Prostate gland (tissue), 2 donors: ENCODE measurements at regions not wholly inside any gene's neighbourhood (a gene's known extent, or its start where the extent isn't known, plus 50 kb on each side); places are given as distances from the start of the nearest gene placed in this dataset.

ENCODE experiments used
- DNase-seq: peaks from one replicate; pipeline ENCODE4 v3.0.0-alpha.2; 2019; ENCODE audit warnings: low spot score
- H3K27ac ChIP-seq, 2 donors: fragments of 200-600 bp; sonication (generic); 2 replicates each; pipeline ENCODE4 v1.5.1; 2017 to 2019
- H3K27me3 ChIP-seq: fragments of 200-600 bp; sonication (generic); replicated peaks from 2 replicates; pipeline ENCODE4 v1.5.1; 2019; ENCODE audit not compliant: insufficient read depth
- H3K36me3 ChIP-seq, 2 donors: fragments of 200-600 bp; sonication (generic); 1 replicate in 1 of 2; 2 replicates in 1 of 2; pipeline versions ENCODE4 v1.5.1 to v1.8.1; 2017 to 2019
- H3K4me1 ChIP-seq: fragments of 200-600 bp; sonication (generic); replicated peaks from 2 replicates; pipeline ENCODE4 v1.5.1; 2019
- H3K4me3 ChIP-seq, 2 donors: fragments of 200-600 bp; sonication (generic); 2 replicates each; pipeline ENCODE4 v1.5.1; 2017 to 2019
- H3K9me3 ChIP-seq: fragments of 200-600 bp; sonication (generic); 2 replicates; pipeline ENCODE4 v1.5.1; 2017
- CTCF ChIP-seq, 4 experiments: fragments of 200-600 bp in 2 of 4; fragments of 450-650 bp in 2 of 4; sonication (generic) in 2 of 4; IDR thresholded peaks; 1 replicate in 3 of 4; 2 replicates in 1 of 4; pipeline ENCODE4 v1.5.1; 2016 to 2019; ENCODE audit warnings: antibody characterized with exemption in 4 of 4, mild to moderate bottlenecking in 2 of 4, moderate library complexity in 2 of 4
- POLR2A ChIP-seq: fragments of 450-650 bp; IDR thresholded peaks from one replicate; pipeline ENCODE4 v1.6.1; 2016; ENCODE audit warnings: antibody characterized with exemption, mild to moderate bottlenecking
- POLR2AphosphoS5 ChIP-seq: sonication (generic); formaldehyde crosslinking; IDR thresholded peaks from one replicate; pipeline ENCODE4 v1.6.1; 2017; ENCODE audit warnings: antibody characterized with exemption
- WGBS: methylation state at CpG from one replicate; pipeline ENCODE4 v1.1.5; 2018; 5-methylcytosine and 5-hydroxymethylcytosine counted together
- intact Hi-C: fragments of 100-400 bp; cut with DNase I; formaldehyde crosslinking; loops from one replicate; pipeline ENCODE4 v1.14.2; 2022

DNA sequence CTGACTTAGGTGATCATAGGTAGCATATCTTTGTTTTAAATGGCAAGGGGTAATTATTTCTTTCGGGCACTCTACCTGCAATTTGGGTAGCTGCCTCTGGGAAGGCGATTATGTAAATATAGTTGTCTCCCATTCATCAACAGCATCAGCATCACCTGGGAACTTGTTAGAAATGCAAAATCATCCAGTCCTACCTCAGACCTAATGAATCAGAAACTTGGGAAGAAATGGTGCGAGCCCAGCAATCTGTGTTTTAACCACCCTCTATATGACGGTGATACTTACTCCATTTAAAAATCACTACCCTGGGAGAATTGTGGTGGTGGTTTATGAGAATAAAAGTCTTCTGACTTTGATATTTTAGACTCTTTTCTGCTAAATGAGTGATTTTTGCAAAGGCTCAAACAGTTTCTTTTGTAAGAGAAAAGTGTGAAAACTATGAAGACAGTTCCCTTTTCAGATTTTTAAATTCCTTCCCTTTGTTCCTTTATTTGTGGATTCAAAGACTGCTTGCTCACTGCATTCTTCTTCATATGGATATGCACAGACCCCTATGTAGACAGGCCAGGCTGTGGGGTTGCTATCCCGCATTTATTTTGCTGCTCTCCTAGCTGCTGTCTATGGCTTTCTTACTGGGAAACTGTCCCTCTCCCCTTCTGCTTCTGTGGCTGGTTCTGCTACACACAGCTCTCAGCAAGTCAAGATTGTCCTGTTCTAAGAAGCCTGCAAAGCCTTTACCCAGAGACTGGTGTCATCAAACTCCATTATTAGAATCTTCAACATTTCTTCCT, 365.3 kb downstream of the RNF144B start:
- no peak overlapping the region for H3K27ac ChIP-seq
- intact Hi-C loops, result no loop called here
- H3K4me1 ChIP-seq, result no peaks in the 10 kb centered on the region
- no peaks in the 10 kb centered on the region for H3K27me3 ChIP-seq
- no peak for DNase-seq
- H3K9me3 ChIP-seq, result no peaks in the 10 kb centered on the region
- 91% methylated on average over 5 of the region's 5 CpGs for WGBS
- no peak overlapping the region for H3K4me3 ChIP-seq
- H3K36me3 ChIP-seq, result no peaks in the 10 kb centered on the region
- no peak for TF ChIP-seq POLR2AphosphoS5

- no peaks in the 10 kb centered on the region for H3K9me3 ChIP-seq
- H3K4me1 ChIP-seq, result no peaks in the 10 kb centered on the region
- H3K27me3 ChIP-seq, result no peaks in the 10 kb centered on the region
- no peaks in the 10 kb centered on the region for H3K36me3 ChIP-seq
- no peak for DNase-seq
- no peak overlapping the region for H3K4me3 ChIP-seq
- WGBS, result 85% methylated on average over 12 of the region's 12 CpGs
- no peak overlapping the region for H3K27ac ChIP-seq
- TF ChIP-seq POLR2AphosphoS5 (no peak), CTCF (IDR thresholded peaks at IDR 0.05) (no peak), POLR2A (no peak)
- intact Hi-C loops, result no loop called here
These were observed 365.9 kb downstream of the RNF144B start for GRCh38 chr6:18753076-18753475.

DNA sequence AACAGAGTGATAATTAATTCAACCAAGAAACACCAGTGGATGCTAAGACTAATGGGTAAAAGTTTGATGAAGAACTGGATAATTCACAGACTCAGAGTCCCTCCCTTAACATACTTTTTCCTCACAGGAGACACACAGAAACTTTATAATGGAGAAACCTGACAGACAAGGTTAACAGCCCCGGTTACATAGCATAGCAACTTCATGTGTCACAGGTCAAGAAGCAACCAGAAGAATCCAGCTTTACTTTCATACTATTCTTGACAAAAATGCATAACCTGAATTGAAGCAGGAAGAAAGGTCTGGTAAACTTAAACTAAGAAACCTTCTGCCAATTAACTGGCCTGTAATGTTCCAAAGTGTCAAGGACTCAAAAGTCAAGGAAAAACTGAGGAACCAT, 375.9 kb downstream of the RNF144B start:
- DNase-seq, result no peak
- Histone ChIP-seq H3K36me3 (no peaks in the 10 kb centered on the region), H3K9me3 (no peaks in the 10 kb centered on the region), H3K27ac (no peak overlapping the region), H3K4me1 (no peaks in the 10 kb centered on the region), H3K4me3 (no peak overlapping the region), H3K27me3 (no peaks in the 10 kb centered on the region)
- TF ChIP-seq CTCF (IDR thresholded peaks at IDR 0.05) (no peak), POLR2A (no peak), POLR2AphosphoS5 (no peak)
- WGBS, result 60% methylated on average over 1 of the region's 1 CpG
- intact Hi-C loops, result no loop called here

GRCh38 chr6:18784794-18785193, 397.6 kb downstream of the RNF144B start:
- Histone ChIP-seq H3K9me3 (no peaks in the 10 kb centered on the region), H3K4me3 (no peak overlapping the region), H3K4me1 (no peaks in the 10 kb centered on the region), H3K27ac (no peak overlapping the region), H3K27me3 (no peaks in the 10 kb centered on the region), H3K36me3 (no peaks in the 10 kb centered on the region)
- DNase-seq, result no peak
- intact Hi-C loops, result no loop called here
- WGBS, result 86% methylated on average over 1 of the region's 1 CpG
- TF ChIP-seq POLR2AphosphoS5 (no peak), POLR2A (no peak), CTCF (IDR thresholded peaks at IDR 0.05) (no peak)

DNA sequence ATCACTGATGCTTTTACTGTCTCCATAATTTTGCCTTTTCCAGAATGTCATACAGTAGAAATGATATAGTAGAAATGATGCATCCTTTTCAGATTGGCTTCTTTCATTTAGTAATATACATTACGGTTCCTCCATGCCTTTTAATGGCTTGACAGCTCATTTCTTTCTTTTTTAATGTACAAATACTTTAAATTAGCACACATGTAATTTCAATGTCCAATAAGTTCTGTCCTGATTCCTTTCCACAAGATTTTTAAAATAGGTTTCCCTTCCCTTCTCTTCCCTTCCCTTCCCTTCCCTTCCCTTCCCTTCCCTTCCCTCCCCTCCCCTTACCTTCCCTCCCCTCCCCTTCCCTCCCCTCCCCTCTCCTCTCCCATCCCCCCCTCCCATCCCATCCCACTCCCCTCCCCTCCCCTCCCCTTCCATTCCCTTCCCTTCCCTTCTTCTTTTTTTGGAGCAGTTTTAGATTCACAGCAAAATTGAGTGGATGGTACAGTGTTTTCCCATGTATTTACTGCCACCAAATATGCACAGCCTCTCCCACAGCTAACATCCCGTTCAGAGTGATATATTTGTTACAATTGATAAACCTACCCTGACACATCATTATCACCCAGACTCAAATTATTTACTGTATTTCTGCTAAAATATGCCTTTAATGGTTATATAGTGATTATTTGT, 398.8 kb downstream of the RNF144B start:
- no peak for TF ChIP-seq POLR2AphosphoS5
- TF ChIP-seq CTCF (IDR thresholded peaks at IDR 0.05), result no peak
- TF ChIP-seq POLR2A, result no peak
- H3K9me3 ChIP-seq, result no peaks in the 10 kb centered on the region
- H3K27me3 ChIP-seq, result no peaks in the 10 kb centered on the region
- DNase-seq, result no peak
- H3K27ac ChIP-seq, result no peak overlapping the region
- no peaks in the 10 kb centered on the region for H3K36me3 ChIP-seq
- intact Hi-C loops, result no loop called here
- H3K4me3 ChIP-seq, result no peak overlapping the region
- no peaks in the 10 kb centered on the region for H3K4me1 ChIP-seq
- 57% methylated on average over 2 of the region's 2 CpGs for WGBS
